Glomerular visceral epithelial cell (primary cell): ENCODE measurements at regions not wholly inside any gene's neighbourhood (a gene's known extent, or its start where the extent isn't known, plus 50 kb on each side); places are given as distances from the start of the nearest gene placed in this dataset.

Experiments
- DNase-seq: peaks from one replicate; pipeline ENCODE4 v3.0.0-alpha.2; 2016; ENCODE audit errors: extremely low spot score

- DNase-seq, result no peak
Measured at GRCh38 chr15:29320420-29320819, 50.8 kb upstream of the NSMCE3 start.

DNA sequence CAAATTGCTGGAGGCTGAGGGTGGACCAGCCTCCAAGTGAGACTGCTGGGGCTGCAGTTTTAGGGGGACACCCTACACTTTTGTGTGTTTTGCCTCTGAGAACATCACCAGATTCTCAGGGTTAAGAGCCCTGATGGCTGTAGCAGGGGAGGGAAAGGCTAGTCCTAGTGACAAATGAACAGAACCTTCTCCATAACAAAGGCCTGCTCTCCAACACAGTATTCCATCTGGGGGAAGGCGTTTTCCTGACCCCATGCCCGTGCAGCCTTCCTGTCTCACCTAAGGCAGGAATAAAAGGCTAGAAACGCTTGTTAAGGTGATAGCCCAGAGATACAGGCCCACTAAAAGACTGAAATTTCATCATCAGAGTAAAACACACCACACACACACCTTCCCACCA, 50.2 kb upstream of the NSMCE3 start:
- no peak for DNase-seq
